ENCODE measurements at regions not wholly inside any gene's neighbourhood (a gene's known extent, or its start where the extent isn't known, plus 50 kb on each side); places are given as distances from the start of the nearest gene placed in this dataset.

- TF ChIP-seq POLR2A (IDR thresholded peaks at IDR 0.05; ENCODE audit: low read length) (no peak), GATA1 (IDR thresholded peaks at IDR 0.05; ENCODE audit: low read depth, low read length) (no peak)
Measured at GRCh38 chr6:14880052-14880451, 365.8 kb upstream of the JARID2 start.

Data from erythroblast (primary cell).